Spleen (tissue), 11 donors: ENCODE measurements at regions not wholly inside any gene's neighbourhood (a gene's known extent, or its start where the extent isn't known, plus 50 kb on each side); places are given as distances from the start of the nearest gene placed in this dataset.

Source experiments
- DNase-seq: peaks from one replicate; pipeline ENCODE4 v3.0.0-alpha.2; 2020
- H3K27ac ChIP-seq, 8 donors: fragments of 200-600 bp; sonication (generic) in 7 of 8; 1 replicate in 4 of 8; 2 replicates in 4 of 8; pipeline versions ENCODE4 v1.5.0 to v1.8.0; 2016 to 2021; ENCODE audit warnings: inconsistent platforms in 4 of 8, mild to moderate bottlenecking in 4 of 8, moderate library complexity in 1 of 8
- H3K27me3 ChIP-seq, 7 donors: fragments of 200-600 bp; sonication (generic) in 6 of 7; replicated peaks in 1 of 7; 1 replicate in 4 of 7; 2 replicates in 3 of 7; pipeline versions ENCODE4 v1.5.0 to v1.8.0; 2016 to 2021; ENCODE audit warnings: inconsistent platforms in 3 of 7, mild to moderate bottlenecking in 1 of 7
- H3K36me3 ChIP-seq, 6 donors: fragments of 200-600 bp; sonication (generic) in 5 of 6; 1 replicate in 4 of 6; 2 replicates in 2 of 6; pipeline versions ENCODE4 v1.5.0 to v1.8.0; 2016 to 2021; ENCODE audit warnings: inconsistent platforms in 2 of 6
- H3K4me1 ChIP-seq, 6 donors: fragments of 200-600 bp; sonication (generic) in 5 of 6; 1 replicate in 3 of 6; 2 replicates in 3 of 6; pipeline versions ENCODE4 v1.5.0 to v1.8.0; 2016 to 2021; ENCODE audit warnings: inconsistent platforms in 3 of 6
- H3K4me3 ChIP-seq, 8 donors: fragments of 200-600 bp; sonication (generic) in 7 of 8; 1 replicate in 4 of 8; 2 replicates in 4 of 8; pipeline versions ENCODE4 v1.5.0 to v1.8.0; 2016 to 2021; ENCODE audit warnings: inconsistent platforms in 4 of 8, mild to moderate bottlenecking in 4 of 8, moderate library complexity in 2 of 8
- H3K9me3 ChIP-seq, 8 donors: fragments of 200-600 bp; sonication (generic) in 7 of 8; 1 replicate in 4 of 8; 2 replicates in 4 of 8; pipeline versions ENCODE4 v1.5.0 to v1.8.0; 2016 to 2021; ENCODE audit warnings: inconsistent platforms in 4 of 8
- POLR2A ChIP-seq, 3 donors: fragments of 450-650 bp; IDR thresholded peaks; one replicate each; pipeline ENCODE4 v1.5.1; 2017; ENCODE audit warnings: antibody characterized with exemption in 3 of 3, mild to moderate bottlenecking in 1 of 3
- POLR2AphosphoS5 ChIP-seq, 3 donors: sonication (generic); formaldehyde crosslinking; IDR thresholded peaks; one replicate each; pipeline ENCODE4 v1.5.1; 2017; ENCODE audit warnings: antibody characterized with exemption in 3 of 3
- WGBS, 5 donors: extraction: QIAGEN DNeasy Blood & Tissue Kit in 3 of 5; methylation state at CpG; one replicate each; pipeline versions ENCODE4 v1.1.5 to v1.1.7; 2013 to 2018; 5-methylcytosine and 5-hydroxymethylcytosine counted together
- intact Hi-C: fragments of 100-400 bp; cut with DNase I; formaldehyde crosslinking; loops from one replicate; pipeline ENCODE4 v1.15.0; 2023; ENCODE audit warnings: low total_unique reads
- TF ChIP-seq, protein P1 (sequence below), 11 experiments: fragments of 200-600 bp in 7 of 11; fragments of 450-650 bp in 4 of 11; sonication (generic) in 4 of 11; IDR thresholded peaks in 8 of 11; conservative IDR thresholded peaks in 3 of 11; 1 replicate in 7 of 11; 2 replicates in 4 of 11; pipeline versions ENCODE4 v1.4.0 to v1.8.0; 2016 to 2021; ENCODE audit warnings: antibody characterized with exemption in 11 of 11, inconsistent platforms in 4 of 11, mild to moderate bottlenecking in 1 of 11
- donor health status: healthy with polysubstance abuse.
- donor health status: DM: no; HTN: no; CAD: no; lungs with moderate emphysema.
- donor health status: DM: no; HTN: no; CAD: no.
- donor health status: Bipolar disorder and iron deficiency.
- donor health status: healthy.
- donor health status: DM: no; HTN: no; CAD: no.
- donor health status: DM: yes; HTN: yes; CAD: no.

DNA sequence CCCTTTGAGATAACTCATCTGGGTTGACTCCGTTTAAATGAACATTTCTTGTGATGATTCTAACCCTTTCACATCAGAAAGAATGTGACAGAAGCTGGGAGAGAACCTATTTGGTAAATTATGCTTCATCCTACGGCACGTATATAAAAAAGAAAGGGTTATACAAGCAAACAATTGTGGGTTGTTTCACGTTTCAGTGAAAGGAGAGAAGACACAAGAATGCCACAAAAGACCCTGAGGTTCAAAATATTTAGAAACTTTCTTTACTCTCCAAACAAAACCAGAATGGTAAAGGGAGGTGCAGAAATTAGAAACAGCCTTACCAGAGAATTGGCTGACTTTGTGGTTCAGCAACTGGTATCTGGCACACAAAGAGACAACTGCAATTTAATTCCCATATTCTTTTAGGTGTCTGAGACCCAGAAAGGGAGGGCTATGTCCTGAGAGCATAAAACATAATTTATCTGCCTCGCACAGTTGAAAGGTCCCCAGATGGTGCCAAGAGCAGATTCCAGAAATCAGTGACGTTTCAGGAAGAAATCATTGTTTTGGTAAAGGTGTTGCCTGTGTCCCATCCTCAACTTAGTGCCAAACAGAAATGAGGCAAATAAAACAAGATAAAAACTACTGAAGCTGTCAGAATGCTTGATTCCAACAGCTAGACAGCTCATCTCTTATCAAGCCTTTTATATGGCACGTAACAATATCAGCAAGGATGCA, 361.4 kb downstream of the EFNB2 start:
- TF ChIP-seq POLR2AphosphoS5 (IDR thresholded peaks at IDR 0.05), result no peak
- no peak for TF ChIP-seq POLR2A (IDR thresholded peaks at IDR 0.05)
- TF ChIP-seq, protein P1, sequence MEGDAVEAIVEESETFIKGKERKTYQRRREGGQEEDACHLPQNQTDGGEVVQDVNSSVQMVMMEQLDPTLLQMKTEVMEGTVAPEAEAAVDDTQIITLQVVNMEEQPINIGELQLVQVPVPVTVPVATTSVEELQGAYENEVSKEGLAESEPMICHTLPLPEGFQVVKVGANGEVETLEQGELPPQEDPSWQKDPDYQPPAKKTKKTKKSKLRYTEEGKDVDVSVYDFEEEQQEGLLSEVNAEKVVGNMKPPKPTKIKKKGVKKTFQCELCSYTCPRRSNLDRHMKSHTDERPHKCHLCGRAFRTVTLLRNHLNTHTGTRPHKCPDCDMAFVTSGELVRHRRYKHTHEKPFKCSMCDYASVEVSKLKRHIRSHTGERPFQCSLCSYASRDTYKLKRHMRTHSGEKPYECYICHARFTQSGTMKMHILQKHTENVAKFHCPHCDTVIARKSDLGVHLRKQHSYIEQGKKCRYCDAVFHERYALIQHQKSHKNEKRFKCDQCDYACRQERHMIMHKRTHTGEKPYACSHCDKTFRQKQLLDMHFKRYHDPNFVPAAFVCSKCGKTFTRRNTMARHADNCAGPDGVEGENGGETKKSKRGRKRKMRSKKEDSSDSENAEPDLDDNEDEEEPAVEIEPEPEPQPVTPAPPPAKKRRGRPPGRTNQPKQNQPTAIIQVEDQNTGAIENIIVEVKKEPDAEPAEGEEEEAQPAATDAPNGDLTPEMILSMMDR (IDR thresholded peaks at IDR 0.05 in 8 of 11, conservative IDR thresholded peaks at IDR 0.05 in 3 of 11), result no peak
- H3K36me3 ChIP-seq, result no peaks in the 10 kb centered on the region
- no peaks in the 10 kb centered on the region for H3K27me3 ChIP-seq
- H3K9me3 ChIP-seq, result no peaks in the 10 kb centered on the region
- 46 to 74% (median 60%) methylated on average over 7 of the region's 7 CpGs for WGBS, 5 donors
- no peak overlapping the region for H3K4me3 ChIP-seq
- no peak overlapping the region for H3K27ac ChIP-seq
- intact Hi-C loops, result no loop called here
- H3K4me1 ChIP-seq, result no peaks in the 10 kb centered on the region
- DNase-seq, result no peak

DNA sequence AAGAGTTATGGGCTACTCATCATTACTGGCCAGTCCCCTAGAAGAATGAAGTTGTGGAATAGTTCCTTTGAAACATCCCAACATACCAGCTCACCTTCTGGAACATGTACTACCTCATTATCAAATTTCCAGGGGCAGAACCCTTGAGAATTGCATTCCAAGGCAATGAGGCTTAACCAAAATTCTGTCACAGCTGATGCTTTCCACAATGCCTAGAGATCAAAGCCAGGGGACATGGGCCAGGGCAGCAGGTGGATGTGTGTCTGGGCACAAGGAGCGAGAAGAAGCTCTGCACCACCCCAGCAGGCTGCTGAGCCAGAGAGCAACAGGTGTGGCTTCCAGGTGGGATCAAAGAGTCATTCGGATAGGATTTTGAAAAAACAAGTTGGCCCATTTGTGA, 362.1 kb downstream of the EFNB2 start:
- H3K27me3 ChIP-seq, result no peaks in the 10 kb centered on the region
- TF ChIP-seq, protein P1 (IDR thresholded peaks at IDR 0.05 in 8 of 11, conservative IDR thresholded peaks at IDR 0.05 in 3 of 11), result no peak
- no peak for TF ChIP-seq POLR2A (IDR thresholded peaks at IDR 0.05)
- no peak for TF ChIP-seq POLR2AphosphoS5 (IDR thresholded peaks at IDR 0.05)
- DNase-seq, result no peak
- WGBS, 5 donors, result 69 to 80% (median 75%) methylated on average over 2 of the region's 2 CpGs
- H3K9me3 ChIP-seq, result no peaks in the 10 kb centered on the region
- intact Hi-C loops, result no loop called here
- no peak overlapping the region for H3K27ac ChIP-seq
- no peak overlapping the region for H3K4me3 ChIP-seq
- no peaks in the 10 kb centered on the region for H3K4me1 ChIP-seq
- no peaks in the 10 kb centered on the region for H3K36me3 ChIP-seq

DNA sequence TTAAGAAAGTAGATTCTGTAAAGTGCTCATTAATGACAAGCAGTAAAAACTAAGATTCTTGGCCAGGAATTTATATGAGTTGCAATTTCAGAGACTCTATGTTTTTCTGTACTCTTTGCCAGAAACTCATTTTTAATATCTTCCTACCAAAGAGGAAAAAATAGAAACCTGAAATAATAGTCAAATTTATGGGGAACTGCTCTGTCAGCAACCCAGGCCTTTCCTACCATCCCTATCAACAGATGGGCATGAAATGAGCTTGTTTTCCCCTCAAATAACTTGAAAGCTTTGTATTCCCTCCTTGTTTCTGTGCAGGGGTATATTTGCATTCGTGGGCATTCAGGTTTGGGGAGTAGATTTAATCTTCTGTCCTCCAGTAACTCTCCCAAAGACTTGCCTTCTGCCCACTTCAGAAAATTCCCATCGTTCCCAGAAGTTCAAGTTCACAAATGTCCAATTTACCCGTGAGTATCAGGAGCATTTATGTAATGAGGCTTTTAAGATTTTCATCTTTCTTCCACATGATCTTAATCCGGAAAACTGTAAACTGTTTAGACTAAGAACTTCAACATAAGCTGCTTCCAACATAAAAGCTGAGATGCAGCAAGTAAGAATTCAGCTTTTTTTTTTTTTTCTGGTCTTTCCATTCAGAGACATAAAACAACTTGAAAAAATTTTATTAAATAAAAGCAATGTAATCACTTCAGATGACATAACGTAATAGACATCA, 363.1 kb downstream of the EFNB2 start:
- no peaks in the 10 kb centered on the region for H3K4me1 ChIP-seq
- TF ChIP-seq POLR2AphosphoS5 (IDR thresholded peaks at IDR 0.05), result no peak
- TF ChIP-seq, protein P1 (IDR thresholded peaks at IDR 0.05 in 8 of 11, conservative IDR thresholded peaks at IDR 0.05 in 3 of 11), result no peak
- TF ChIP-seq POLR2A (IDR thresholded peaks at IDR 0.05), result no peak
- H3K27me3 ChIP-seq, result no peaks in the 10 kb centered on the region
- 69 to 80% (median 71%) methylated on average over 5 of the region's 5 CpGs for WGBS, 5 donors
- H3K4me3 ChIP-seq, result no peak overlapping the region
- intact Hi-C loops, result no loop called here
- no peak overlapping the region for H3K27ac ChIP-seq
- no peaks in the 10 kb centered on the region for H3K9me3 ChIP-seq
- DNase-seq, result no peak
- no peaks in the 10 kb centered on the region for H3K36me3 ChIP-seq

- intact Hi-C loops, result no loop called here
- 78 to 97% (median 89%) methylated on average over 3 of the region's 3 CpGs for WGBS, 5 donors
- no peak overlapping the region for H3K27ac ChIP-seq
- H3K9me3 ChIP-seq, result peaks cover 0 to 15% (median 2%) of the 10 kb centered on the region in 8 donors
- H3K36me3 ChIP-seq, result no peaks in the 10 kb centered on the region
- H3K4me1 ChIP-seq, result no peaks in the 10 kb centered on the region
- TF ChIP-seq, protein P1 (IDR thresholded peaks at IDR 0.05 in 8 of 11, conservative IDR thresholded peaks at IDR 0.05 in 3 of 11), result no peak
- TF ChIP-seq POLR2AphosphoS5 (IDR thresholded peaks at IDR 0.05), result no peak
- no peak for TF ChIP-seq POLR2A (IDR thresholded peaks at IDR 0.05)
- DNase-seq, result no peak
- H3K27me3 ChIP-seq, result no peaks in the 10 kb centered on the region
- no peak overlapping the region for H3K4me3 ChIP-seq
Measured at GRCh38 chr13:106163426-106163825, 372.0 kb downstream of the EFNB2 start.
